ENCODE measurements at regions not wholly inside any gene's neighbourhood (a gene's known extent, or its start where the extent isn't known, plus 50 kb on each side); places are given as distances from the start of the nearest gene placed in this dataset.

GRCh38 chr4:163063891-163064290 is 102.8 kb downstream of the NAF1 start:
- H3K4me3 ChIP-seq (ENCODE audit: insufficient read depth, low read length), result no peak overlapping the region
- no peak for TF ChIP-seq CTCF (IDR thresholded peaks at IDR 0.05; ENCODE audit: extremely low read depth, low read depth, low read length)
- no peaks in the 10 kb centered on the region for H3K36me3 ChIP-seq (ENCODE audit: insufficient read depth, low read length)
- no peaks in the 10 kb centered on the region for H3K27me3 ChIP-seq (ENCODE audit: insufficient read depth, low read length)
- no peak for DNase-seq (ENCODE audit: insufficient read length, low spot score, missing footprints)
- no peaks in the 10 kb centered on the region for H3K79me2 ChIP-seq (ENCODE audit: insufficient read depth, low read length)
- no peak overlapping the region for H3K27ac ChIP-seq (ENCODE audit: low read depth, low read length)
- H4K20me1 ChIP-seq (ENCODE audit: insufficient read depth, low read length), result no peaks in the 10 kb centered on the region
- no peaks in the 10 kb centered on the region for H3K9me3 ChIP-seq (ENCODE audit: low read depth, low read length)
- no peaks in the 10 kb centered on the region for H3K4me1 ChIP-seq (ENCODE audit: insufficient read depth, low read length)
- no peak overlapping the region for H2AFZ ChIP-seq (ENCODE audit: low read length)
- H3K4me2 ChIP-seq (ENCODE audit: insufficient read depth, low read length), result no peak overlapping the region

- peak; percentile 64 for TF ChIP-seq CTCF (IDR thresholded peaks at IDR 0.05; ENCODE audit: extremely low read depth, low read depth, low read length)
- peak; percentile 44 for DNase-seq (ENCODE audit: insufficient read length, low spot score, missing footprints)
- no peak overlapping the region for H3K4me3 ChIP-seq (ENCODE audit: insufficient read depth, low read length)
Measured at GRCh38 chr4:163048447-163048846, 118.2 kb downstream of the NAF1 start.

GRCh38 chr4:163042306-163042705 is 124.4 kb downstream of the NAF1 start:
- no peak overlapping the region for H3K4me2 ChIP-seq (ENCODE audit: insufficient read depth, low read length)
- TF ChIP-seq CTCF (IDR thresholded peaks at IDR 0.05; ENCODE audit: extremely low read depth, low read depth, low read length), result no peak
- H3K9me3 ChIP-seq (ENCODE audit: low read depth, low read length), result no peaks in the 10 kb centered on the region
- H3K36me3 ChIP-seq (ENCODE audit: insufficient read depth, low read length), result no peaks in the 10 kb centered on the region
- no peak overlapping the region for H3K4me3 ChIP-seq (ENCODE audit: insufficient read depth, low read length)
- H3K79me2 ChIP-seq (ENCODE audit: insufficient read depth, low read length), result no peaks in the 10 kb centered on the region
- DNase-seq (ENCODE audit: insufficient read length, low spot score, missing footprints), result no peak
- H3K27me3 ChIP-seq (ENCODE audit: insufficient read depth, low read length), result no peaks in the 10 kb centered on the region
- H3K27ac ChIP-seq (ENCODE audit: low read depth, low read length), result no peak overlapping the region
- H3K4me1 ChIP-seq (ENCODE audit: insufficient read depth, low read length), result no peaks in the 10 kb centered on the region
- H4K20me1 ChIP-seq (ENCODE audit: insufficient read depth, low read length), result no peaks in the 10 kb centered on the region
- no peak overlapping the region for H2AFZ ChIP-seq (ENCODE audit: low read length)

More at GRCh38 chr4:163048447-163048846, 118.2 kb downstream of the NAF1 start:
- H3K27ac ChIP-seq (ENCODE audit: low read depth, low read length), result no peak overlapping the region
- no peak overlapping the region for H2AFZ ChIP-seq (ENCODE audit: low read length)
- H3K79me2 ChIP-seq (ENCODE audit: insufficient read depth, low read length), result no peaks in the 10 kb centered on the region
- H4K20me1 ChIP-seq (ENCODE audit: insufficient read depth, low read length), result no peaks in the 10 kb centered on the region
- H3K27me3 ChIP-seq (ENCODE audit: insufficient read depth, low read length), result no peaks in the 10 kb centered on the region
- no peaks in the 10 kb centered on the region for H3K4me1 ChIP-seq (ENCODE audit: insufficient read depth, low read length)
- H3K9me3 ChIP-seq (ENCODE audit: low read depth, low read length), result no peaks in the 10 kb centered on the region
- no peaks in the 10 kb centered on the region for H3K36me3 ChIP-seq (ENCODE audit: insufficient read depth, low read length)
- H3K4me2 ChIP-seq (ENCODE audit: insufficient read depth, low read length), result no peak overlapping the region

GRCh38 chr4:163017135-163017534 is 149.6 kb downstream of the NAF1 start:
- Histone ChIP-seq H3K4me1 (ENCODE audit: insufficient read depth, low read length) (no peaks in the 10 kb centered on the region), H3K4me2 (ENCODE audit: insufficient read depth, low read length) (no peak overlapping the region), H3K27me3 (ENCODE audit: insufficient read depth, low read length) (no peaks in the 10 kb centered on the region), H3K4me3 (ENCODE audit: insufficient read depth, low read length) (no peak overlapping the region), H4K20me1 (ENCODE audit: insufficient read depth, low read length) (no peaks in the 10 kb centered on the region), H3K79me2 (ENCODE audit: insufficient read depth, low read length) (no peaks in the 10 kb centered on the region), H3K9me3 (ENCODE audit: low read depth, low read length) (no peaks in the 10 kb centered on the region), H3K36me3 (ENCODE audit: insufficient read depth, low read length) (no peaks in the 10 kb centered on the region), H3K27ac (ENCODE audit: low read depth, low read length) (no peak overlapping the region), H2AFZ (ENCODE audit: low read length) (no peak overlapping the region)
- no peak for DNase-seq (ENCODE audit: insufficient read length, low spot score, missing footprints)
- TF ChIP-seq CTCF (IDR thresholded peaks at IDR 0.05; ENCODE audit: extremely low read depth, low read depth, low read length), result no peak
